Breast epithelium (tissue), 3 donors: ENCODE measurements at regions not wholly inside any gene's neighbourhood (a gene's known extent, or its start where the extent isn't known, plus 50 kb on each side); places are given as distances from the start of the nearest gene placed in this dataset.

ENCODE experiments used
- CTCF ChIP-seq, 3 donors: fragments of 450-650 bp; IDR thresholded peaks; one replicate each; pipeline ENCODE4 v1.5.1; 2016 to 2017; ENCODE audit warnings: antibody characterized with exemption in 3 of 3, mild to moderate bottlenecking in 3 of 3, moderate library complexity in 3 of 3
- POLR2A ChIP-seq: fragments of 450-650 bp; IDR thresholded peaks from one replicate; pipeline ENCODE4 v1.6.1; 2016; ENCODE audit warnings: antibody characterized with exemption, mild to moderate bottlenecking, moderate library complexity
- POLR2AphosphoS5 ChIP-seq, 3 donors: sonication (generic); formaldehyde crosslinking; IDR thresholded peaks; one replicate each; pipeline ENCODE4 v1.6.1; 2017; ENCODE audit warnings: antibody characterized with exemption in 3 of 3

- TF ChIP-seq CTCF (IDR thresholded peaks at IDR 0.05) = no peak
- TF ChIP-seq POLR2AphosphoS5 (IDR thresholded peaks at IDR 0.05) = no peak
- TF ChIP-seq POLR2A = no peak
Measured at GRCh38 chr6:165863801-165864200, 200.8 kb upstream of the PDE10A start.
